Hepatocyte (in vitro differentiated cells): ENCODE measurements at regions not wholly inside any gene's neighbourhood (a gene's known extent, or its start where the extent isn't known, plus 50 kb on each side); places are given as distances from the start of the nearest gene placed in this dataset.

Experiments used
- EZH2 ChIP-seq: fragments of 200-600 bp; sonication (generic); IDR thresholded peaks from 2 replicates; pipeline ENCODE4 v1.6.1; 2016; ENCODE audit warnings: antibody characterized with exemption, mild to moderate bottlenecking, borderline replicate concordance
- TF ChIP-seq, protein P1 (sequence below): fragments of 200-600 bp; sonication (generic); IDR thresholded peaks from 2 replicates; pipeline ENCODE4 v1.5.1; 2016; ENCODE audit warnings: antibody characterized with exemption, mild to moderate bottlenecking; ENCODE audit not compliant: poor library complexity

GRCh38 chr13:79904581-79904980, 423.6 kb downstream of the NDFIP2 start:
- TF ChIP-seq, protein P1, sequence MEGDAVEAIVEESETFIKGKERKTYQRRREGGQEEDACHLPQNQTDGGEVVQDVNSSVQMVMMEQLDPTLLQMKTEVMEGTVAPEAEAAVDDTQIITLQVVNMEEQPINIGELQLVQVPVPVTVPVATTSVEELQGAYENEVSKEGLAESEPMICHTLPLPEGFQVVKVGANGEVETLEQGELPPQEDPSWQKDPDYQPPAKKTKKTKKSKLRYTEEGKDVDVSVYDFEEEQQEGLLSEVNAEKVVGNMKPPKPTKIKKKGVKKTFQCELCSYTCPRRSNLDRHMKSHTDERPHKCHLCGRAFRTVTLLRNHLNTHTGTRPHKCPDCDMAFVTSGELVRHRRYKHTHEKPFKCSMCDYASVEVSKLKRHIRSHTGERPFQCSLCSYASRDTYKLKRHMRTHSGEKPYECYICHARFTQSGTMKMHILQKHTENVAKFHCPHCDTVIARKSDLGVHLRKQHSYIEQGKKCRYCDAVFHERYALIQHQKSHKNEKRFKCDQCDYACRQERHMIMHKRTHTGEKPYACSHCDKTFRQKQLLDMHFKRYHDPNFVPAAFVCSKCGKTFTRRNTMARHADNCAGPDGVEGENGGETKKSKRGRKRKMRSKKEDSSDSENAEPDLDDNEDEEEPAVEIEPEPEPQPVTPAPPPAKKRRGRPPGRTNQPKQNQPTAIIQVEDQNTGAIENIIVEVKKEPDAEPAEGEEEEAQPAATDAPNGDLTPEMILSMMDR: no peak
- no peak for TF ChIP-seq EZH2
